Fibroblast of the aortic adventitia (primary cell): ENCODE measurements at regions not wholly inside any gene's neighbourhood (a gene's known extent, or its start where the extent isn't known, plus 50 kb on each side); places are given as distances from the start of the nearest gene placed in this dataset.

ENCODE experiments used
- DNase-seq: peaks from one replicate; pipeline ENCODE4 v3.0.0-alpha.2; 2010; ENCODE audit warnings: low read depth
- H3K4me3 ChIP-seq: 2 replicates; pipeline ENCODE4 v1.5.1; 2011; ENCODE audit warnings: low read depth, mild to moderate bottlenecking, control low read depth, low read length, moderate library complexity
- CTCF ChIP-seq: IDR thresholded peaks from 2 replicates; pipeline ENCODE4 v1.5.1; 2011; ENCODE audit warnings: mild to moderate bottlenecking, low read length, control low read depth, inconsistent platforms; ENCODE audit not compliant: insufficient read depth

- H3K4me3 ChIP-seq, result no peak overlapping the region
- TF ChIP-seq CTCF, result no peak
- DNase-seq, result no peak
These were observed 416.0 kb downstream of the SOX9 start for GRCh38 chr17:72536788-72537187.

- TF ChIP-seq CTCF, result no peak
- H3K4me3 ChIP-seq, result no peak overlapping the region
- DNase-seq, result no peak
These were observed 417.6 kb downstream of the SOX9 start for GRCh38 chr17:72538443-72538842.

- no peak overlapping the region for H3K4me3 ChIP-seq
- TF ChIP-seq CTCF, result no peak
- no peak for DNase-seq
These were observed 418.1 kb downstream of the SOX9 start for GRCh38 chr17:72538901-72539352.

GRCh38 chr17:72539981-72540897 lies 419.4 kb downstream of the SOX9 start:
- peak; percentile 74 for TF ChIP-seq CTCF
- DNase-seq, result peak; percentile 62
- peak overlapping the region; percentile 42 for H3K4me3 ChIP-seq

- no peak overlapping the region for H3K4me3 ChIP-seq
- TF ChIP-seq CTCF, result no peak
- DNase-seq, result no peak
These were observed 421.5 kb downstream of the SOX9 start for GRCh38 chr17:72542317-72542716.

- no peak for DNase-seq
- no peak overlapping the region for H3K4me3 ChIP-seq
- TF ChIP-seq CTCF, result no peak
These were observed 424.9 kb downstream of the SOX9 start for GRCh38 chr17:72545766-72546165.
